ENCODE measurements at regions not wholly inside any gene's neighbourhood (a gene's known extent, or its start where the extent isn't known, plus 50 kb on each side); places are given as distances from the start of the nearest gene placed in this dataset.

- peak; percentile 94 to 98 for DNase-seq (ENCODE audit: low read depth in 2 of 2)
- no peak overlapping the region for H3K4me3 ChIP-seq (replicated peaks in 1 of 2; ENCODE audit: low read depth in 2 of 2, low read length in 2 of 2)
- no peak for TF ChIP-seq CTCF (IDR thresholded peaks at IDR 0.05; ENCODE audit: low read depth, low read length)
Measured at GRCh38 chr2:189276277-189276676, 96.7 kb upstream of the COL5A2 start.

- TF ChIP-seq CTCF (IDR thresholded peaks at IDR 0.05; ENCODE audit: low read depth, low read length), result no peak
- DNase-seq (ENCODE audit: low read depth in 2 of 2), result no peak
- H3K4me3 ChIP-seq (replicated peaks in 1 of 2; ENCODE audit: low read depth in 2 of 2, low read length in 2 of 2), result no peak overlapping the region
Measured at GRCh38 chr2:189281201-189281600, 101.6 kb upstream of the COL5A2 start.

- TF ChIP-seq CTCF (IDR thresholded peaks at IDR 0.05; ENCODE audit: low read depth, low read length), result no peak
- no peak overlapping the region for H3K4me3 ChIP-seq (replicated peaks in 1 of 2; ENCODE audit: low read depth in 2 of 2, low read length in 2 of 2)
- peak in 1 of 2 donors; percentile 47 for DNase-seq (ENCODE audit: low read depth in 2 of 2)
Measured at GRCh38 chr2:189285349-189285748, 105.8 kb upstream of the COL5A2 start.

GRCh38 chr2:189285962-189286645 is 106.5 kb upstream of the COL5A2 start:
- no peak for TF ChIP-seq CTCF (IDR thresholded peaks at IDR 0.05; ENCODE audit: low read depth, low read length)
- H3K4me3 ChIP-seq (replicated peaks in 1 of 2; ENCODE audit: low read depth in 2 of 2, low read length in 2 of 2), result no peak overlapping the region
- DNase-seq (ENCODE audit: low read depth in 2 of 2), result peak; percentile 95 to 97

GRCh38 chr2:189287363-189287762 is 107.8 kb upstream of the COL5A2 start:
- H3K4me3 ChIP-seq (replicated peaks in 1 of 2; ENCODE audit: low read depth in 2 of 2, low read length in 2 of 2), result no peak overlapping the region
- no peak for DNase-seq (ENCODE audit: low read depth in 2 of 2)
- TF ChIP-seq CTCF (IDR thresholded peaks at IDR 0.05; ENCODE audit: low read depth, low read length), result no peak

- DNase-seq (ENCODE audit: low read depth in 2 of 2), result peak; percentile 91 to 94
- no peak overlapping the region for H3K4me3 ChIP-seq (replicated peaks in 1 of 2; ENCODE audit: low read depth in 2 of 2, low read length in 2 of 2)
- peak; percentile 45 for TF ChIP-seq CTCF (IDR thresholded peaks at IDR 0.05; ENCODE audit: low read depth, low read length)
Measured at GRCh38 chr2:189287982-189288521, 108.5 kb upstream of the COL5A2 start.
